NCI-H82 treated with DMSO at 0.1 percent for 48 hours (cell line): ENCODE measurements at regions not wholly inside any gene's neighbourhood (a gene's known extent, or its start where the extent isn't known, plus 50 kb on each side); places are given as distances from the start of the nearest gene placed in this dataset.

Experiments
- DNase-seq: peaks from one replicate; lab custom pipeline; 2025; ENCODE audit not compliant: unreplicated experiment; lab: John Stamatoyannopoulos, UW

DNA sequence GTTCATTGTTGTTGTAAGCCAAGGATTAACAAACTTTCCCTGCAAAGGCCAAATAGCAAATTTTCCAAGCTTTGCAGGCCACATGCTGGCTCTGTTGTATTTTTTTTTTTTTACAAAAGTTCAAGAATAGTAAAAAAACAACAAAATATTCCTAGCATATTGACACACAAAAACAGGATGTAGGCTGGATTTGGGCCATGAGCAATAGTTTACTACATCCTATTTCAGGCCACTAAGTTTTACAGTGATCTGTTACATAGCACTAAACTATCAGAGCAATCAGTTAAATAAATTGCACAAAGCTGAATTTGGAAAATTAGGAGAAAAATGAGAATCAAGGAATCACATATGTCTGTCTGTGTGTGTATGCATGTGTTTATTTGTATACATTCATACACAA is 491.8 kb upstream of the GHITM start:
- DNase-seq: no peak

DNA sequence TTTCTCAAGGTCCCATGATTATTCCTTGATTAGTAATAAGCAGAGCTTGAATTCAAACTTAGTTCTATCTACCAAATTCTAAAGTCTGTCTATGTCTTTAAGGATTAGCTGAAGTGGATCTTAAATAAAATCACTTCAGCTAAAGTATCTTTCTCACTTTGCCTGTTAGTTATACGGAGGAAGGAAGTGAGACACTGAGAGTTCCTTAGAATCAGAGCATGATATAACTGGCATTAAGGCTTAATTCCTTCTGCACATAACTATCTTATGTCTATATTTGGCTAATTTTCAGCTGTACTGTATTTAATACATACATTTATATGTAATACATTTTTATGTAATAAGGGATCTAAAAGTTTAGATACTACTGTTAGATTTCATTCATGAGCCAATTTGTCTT is 491.1 kb upstream of the GHITM start:
- no peak for DNase-seq

DNA sequence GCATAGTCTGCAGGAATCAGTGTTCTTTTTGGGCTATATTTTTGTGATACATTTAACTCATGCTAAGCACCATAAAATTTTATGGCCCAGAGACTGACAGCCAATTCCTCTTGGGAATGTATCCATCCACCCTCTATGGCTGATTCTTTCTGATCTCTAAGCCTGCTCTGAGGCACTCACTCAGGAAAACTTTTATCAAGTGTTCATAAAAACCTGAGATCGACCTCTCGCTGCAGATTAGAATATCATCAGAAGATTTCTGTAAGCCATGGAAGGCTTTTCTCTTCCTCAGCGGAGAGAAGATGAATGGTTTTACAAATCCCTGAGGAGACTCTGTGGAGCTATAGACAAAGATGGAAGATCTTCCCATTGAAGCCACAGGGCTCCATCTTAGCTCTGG is 489.8 kb upstream of the GHITM start:
- DNase-seq: no peak

DNA sequence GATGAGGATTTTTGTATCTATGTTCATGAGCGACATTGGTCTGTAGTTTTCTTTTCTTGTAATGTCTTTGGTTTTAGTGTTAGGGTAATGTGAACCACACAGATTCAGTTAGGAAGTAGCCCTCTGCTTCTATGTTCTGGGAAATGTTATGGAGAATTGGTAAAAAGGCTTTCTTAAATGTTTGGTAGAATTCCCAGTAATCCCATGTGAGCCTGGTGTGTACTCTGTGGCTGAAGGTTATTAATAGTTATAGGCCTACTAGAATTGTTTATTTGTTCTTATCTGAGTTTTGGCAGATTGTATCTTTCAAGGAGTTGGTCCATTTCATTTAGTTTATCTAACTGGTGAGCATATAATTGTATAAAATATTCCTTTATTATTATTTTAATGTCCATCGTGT is 484.6 kb upstream of the GHITM start:
- no peak for DNase-seq

DNA sequence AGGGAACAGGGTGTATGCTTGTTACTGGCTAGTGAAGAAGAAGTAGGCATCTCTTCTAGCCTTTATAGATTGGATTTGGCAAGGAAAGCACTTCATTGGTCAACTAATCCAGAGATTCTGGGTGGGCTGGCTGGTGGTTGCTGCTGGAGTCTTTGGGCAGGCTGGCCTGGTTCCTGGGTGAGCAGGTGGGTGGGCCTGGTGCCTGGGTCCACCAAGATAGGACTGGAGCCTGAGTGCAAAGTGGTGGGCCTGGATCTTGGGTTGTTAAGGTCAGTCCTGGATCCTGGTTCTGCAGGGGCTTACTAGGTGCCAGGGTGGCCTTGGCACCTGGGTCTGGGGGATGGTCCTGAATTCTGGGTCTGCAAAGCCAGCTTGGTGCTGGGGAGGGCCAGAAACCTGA is 482.4 kb upstream of the GHITM start:
- no peak for DNase-seq

DNA sequence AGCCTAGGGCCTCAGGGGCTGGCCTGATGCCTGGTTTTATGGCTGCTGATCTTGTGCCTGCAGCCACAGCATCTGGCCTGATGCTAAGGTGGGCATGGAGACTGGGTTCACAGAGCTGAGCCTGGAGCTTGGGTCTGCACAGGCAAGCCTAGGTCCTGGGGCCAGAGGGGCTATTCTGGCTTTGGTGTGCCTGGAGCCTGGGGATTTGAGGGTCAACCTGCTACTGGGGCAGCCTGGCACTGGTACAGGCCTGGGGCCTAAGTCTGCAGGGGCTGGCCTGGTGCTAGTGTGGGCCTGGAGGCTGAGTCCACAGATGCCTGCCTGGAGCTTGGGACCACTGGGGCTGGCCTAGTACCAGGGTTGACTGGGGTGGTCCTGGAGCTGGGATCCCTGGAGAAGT is 481.8 kb upstream of the GHITM start:
- no peak for DNase-seq

DNA sequence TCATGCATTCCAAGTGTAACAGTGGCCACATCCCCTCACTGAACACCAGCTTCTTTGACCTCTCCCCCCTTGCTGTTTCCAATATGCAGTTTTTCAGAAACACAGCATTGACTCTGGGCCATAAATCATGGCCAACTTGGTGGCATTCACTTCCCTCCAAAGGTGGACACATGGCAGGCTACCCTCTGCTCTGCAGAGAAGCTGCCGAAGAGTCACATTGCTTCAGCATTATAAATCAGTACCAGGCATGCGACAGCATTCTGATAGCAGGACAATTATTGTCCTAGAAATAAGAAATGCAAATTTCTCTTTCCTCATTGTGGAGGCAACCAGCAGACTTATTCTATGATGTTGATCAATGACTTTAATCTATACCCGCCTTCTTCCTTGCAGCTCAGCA is 475.4 kb upstream of the GHITM start:
- no peak for DNase-seq

DNA sequence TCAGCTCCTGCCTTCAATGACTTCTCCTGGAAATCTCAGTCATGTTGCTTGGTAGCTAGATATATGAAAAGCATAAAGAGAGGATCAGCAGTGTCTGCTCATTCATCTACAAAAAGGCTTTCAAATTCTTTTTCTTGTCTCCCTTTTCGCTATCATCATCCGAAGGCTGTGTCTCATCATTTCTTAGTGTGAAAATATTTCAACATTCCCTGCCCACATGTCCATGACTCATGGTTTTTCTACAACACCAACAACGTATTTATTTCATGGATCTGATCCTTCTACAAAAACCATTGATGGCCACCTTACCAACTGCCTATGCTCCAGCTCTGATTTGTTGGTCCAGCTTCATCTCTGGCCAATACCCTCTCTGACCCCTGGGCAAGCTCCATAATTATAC is 472.5 kb upstream of the GHITM start:
- no peak for DNase-seq

DNA sequence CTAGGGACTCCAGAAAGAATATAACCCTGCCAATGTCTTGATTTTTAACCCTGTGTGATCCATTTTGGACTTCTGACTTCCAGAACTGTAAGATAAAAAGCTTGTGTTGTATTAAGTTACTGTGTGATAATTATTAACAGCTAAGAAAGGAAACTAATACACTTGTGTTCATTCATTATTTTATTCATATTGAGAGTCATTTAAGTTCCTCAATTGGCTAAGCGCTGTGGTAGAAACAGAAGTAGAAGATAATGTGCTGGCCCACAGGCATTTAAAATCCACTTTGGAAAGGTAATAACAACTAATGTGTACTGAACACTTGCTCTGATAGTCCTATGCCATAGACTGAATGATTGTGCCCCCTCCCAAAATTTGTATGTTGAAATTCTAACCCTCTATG is 471.7 kb upstream of the GHITM start:
- no peak for DNase-seq

DNA sequence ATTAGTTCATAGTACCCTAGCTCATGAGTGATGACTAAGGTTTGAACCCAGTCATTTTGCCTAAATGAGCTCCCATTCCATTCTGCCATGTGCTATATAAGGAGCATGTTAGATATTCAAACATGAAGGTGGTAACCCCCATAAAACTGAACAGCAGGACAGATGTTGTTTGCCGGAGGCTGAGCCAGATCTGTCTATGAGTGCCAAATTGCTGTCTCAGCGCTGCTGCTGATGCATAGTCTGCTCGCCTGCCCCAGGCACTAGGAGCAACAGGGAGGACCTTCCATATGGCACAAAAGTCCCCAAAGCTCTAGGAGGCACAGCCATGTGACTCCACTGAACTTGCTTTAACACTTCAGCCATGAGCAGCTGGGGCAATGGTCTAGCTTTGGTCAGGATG is 466.0 kb upstream of the GHITM start:
- DNase-seq: no peak

DNA sequence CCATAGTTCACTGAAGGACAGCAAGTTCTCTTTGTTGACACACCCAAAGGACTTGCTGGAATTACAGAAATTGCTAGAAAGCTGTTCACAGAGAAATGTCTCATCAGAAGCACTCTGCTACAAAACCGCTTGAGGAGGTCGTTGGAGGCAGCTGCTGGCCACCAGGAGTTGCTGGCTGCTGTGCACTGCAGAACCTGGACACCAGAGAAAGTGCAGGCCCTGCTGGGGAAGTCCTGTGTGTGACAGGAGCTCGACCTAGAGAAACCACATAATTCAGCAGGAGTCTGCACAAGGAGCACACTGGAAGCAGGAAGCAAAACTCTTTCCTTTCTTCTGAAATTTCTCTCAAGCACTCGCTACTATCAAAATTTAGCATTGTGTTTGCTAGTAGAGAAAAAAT is 461.5 kb upstream of the GHITM start:
- DNase-seq: no peak

DNA sequence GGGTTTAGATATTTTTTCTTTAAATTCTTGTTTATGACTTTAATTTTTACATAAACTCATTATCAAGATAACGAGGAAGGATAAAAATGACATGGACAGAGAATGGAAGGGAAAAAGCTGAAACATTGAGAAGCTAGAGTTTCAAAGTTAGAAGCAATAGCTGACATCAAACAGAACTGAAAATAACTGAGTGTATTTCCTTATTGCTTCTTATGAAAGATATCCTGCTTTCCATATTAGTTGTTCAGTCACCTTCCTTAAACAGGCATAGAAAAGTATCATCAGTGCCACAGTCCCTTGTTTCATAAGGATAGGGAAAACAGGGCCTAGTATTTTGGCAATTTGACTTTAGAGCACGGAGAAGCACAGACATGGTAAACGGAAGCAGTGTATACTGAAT is 460.5 kb upstream of the GHITM start:
- DNase-seq: no peak

DNA sequence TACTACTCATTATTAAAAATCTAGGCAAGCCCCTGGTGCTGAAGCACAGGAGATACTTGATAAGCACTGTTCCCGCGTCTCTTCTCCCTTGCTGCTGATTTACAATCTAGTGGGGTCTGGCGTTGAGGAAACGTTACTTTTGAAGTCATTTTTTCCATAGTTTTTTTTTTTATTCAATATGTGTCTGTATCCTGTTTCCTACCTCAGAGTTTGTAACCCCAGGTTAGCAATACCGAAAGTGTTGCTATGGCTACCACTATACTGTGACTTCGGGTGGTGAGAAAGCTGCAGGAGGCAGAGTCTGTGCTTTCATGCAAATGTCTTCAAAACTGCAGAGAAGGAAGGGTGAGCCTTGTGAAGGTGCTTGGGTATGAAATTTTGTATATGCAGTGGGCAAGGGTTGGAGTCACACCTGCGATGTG is 458.8 kb upstream of the GHITM start:
- no peak for DNase-seq

DNA sequence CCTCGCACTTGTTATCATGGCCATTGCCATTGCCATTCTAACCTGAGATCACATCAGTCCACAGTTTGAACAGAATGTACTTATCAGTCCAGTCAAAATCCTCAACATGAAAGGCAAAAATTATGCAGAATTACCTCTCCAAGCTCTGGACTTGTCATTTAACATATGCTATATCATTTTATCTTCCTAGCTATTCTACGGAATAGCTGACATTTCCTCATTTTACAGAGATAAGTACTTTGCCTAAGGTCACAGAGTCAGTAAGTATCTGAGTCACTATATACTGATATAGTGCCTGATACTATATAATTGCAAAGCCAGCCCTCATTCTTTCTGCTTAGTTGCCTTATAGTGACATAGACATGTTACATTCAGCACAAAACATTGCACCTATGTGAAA is 456.9 kb upstream of the GHITM start:
- DNase-seq: no peak

DNA sequence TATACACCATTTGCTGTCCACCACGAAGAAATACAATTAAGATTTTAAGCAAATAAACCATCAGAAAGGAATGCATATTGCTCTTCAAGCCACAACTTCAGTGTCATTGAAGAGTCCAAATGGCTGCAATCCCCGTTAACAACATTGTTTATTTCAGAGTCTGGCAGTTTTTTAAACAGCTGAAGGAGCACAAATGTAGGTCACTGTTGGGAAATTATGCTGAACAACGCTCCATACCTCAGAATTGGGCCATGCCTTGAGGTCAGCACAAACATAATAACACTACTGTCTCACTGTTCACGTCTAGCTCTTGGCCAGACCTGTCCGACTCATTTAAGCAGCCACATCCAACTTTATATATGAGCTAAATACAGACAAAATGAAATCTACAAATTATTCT is 453.9 kb upstream of the GHITM start:
- DNase-seq: no peak

DNA sequence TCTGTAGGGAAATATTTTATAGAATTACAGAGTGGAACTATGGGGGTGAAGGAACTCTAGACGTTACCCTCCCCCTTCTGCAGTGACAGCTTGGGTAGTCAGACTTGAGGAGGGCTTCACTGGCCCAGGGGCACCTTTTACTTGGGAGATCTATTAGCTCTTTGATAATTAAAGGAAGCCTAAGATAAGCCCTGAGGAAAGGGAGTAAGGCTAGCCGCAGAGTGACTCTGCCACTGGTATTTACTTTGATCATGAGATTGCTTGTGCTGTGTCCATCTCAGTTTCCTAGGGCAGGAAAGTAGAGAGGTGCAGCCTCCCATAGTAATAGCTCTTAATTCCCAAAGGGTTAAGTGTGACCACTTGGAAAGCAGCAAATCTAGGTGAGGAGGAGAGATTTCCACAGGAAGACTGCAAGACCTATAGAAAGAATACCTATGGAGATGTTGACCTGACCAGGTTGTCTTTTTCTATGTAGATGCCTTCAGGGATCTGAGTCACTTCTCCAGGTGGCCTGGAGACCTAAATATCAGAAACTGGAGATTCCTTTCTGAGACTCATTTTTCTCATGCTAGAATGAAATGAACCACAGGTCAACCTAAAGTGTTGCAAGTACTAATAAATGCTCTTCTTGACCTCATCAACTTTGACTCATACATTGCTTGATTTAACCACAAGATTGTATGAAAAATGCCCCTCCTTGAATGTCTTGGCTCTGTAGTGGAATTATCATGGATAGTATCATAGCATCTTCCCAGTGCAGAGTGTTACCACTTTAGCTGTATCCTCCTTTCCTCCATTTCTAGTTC is 447.3 kb upstream of the GHITM start:
- DNase-seq: no peak

DNA sequence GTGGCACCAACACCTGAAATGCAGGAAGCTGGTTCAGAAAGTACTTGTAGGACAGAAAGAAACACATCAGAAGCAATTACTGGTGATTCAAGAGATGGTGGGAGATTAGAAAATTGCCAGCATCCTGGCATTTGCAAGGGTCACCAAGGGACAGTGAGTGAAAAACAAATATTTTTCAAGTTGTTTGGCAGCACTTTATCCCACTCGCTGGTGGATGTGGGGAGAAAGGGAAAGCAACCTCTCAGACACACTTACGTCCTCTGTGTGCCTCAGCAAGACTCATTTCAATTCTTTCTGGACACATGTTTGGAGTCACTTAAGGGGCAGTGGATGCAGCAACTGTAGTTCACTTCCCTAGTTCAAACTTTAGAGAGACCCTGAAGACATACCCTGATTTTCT is 440.4 kb upstream of the GHITM start:
- no peak for DNase-seq

DNA sequence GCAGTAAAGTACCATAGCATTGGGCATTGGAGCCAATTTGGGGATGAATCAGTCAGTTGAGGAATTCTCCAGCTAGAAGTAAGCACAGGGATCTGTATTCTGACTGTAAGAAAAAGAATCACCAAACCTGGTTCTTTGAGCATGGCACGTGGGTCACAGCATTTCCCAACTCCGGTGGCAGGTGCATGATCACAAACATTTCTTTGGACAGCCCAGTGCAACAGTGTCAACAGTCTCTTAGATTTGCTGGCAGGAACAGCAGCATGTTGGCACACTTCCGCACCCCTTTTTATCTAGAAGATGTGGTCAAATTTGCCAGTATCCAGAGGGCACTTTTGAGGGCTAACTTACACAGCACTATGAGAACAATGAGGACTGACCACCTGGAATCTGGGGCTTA is 437.5 kb upstream of the GHITM start:
- no peak for DNase-seq

DNA sequence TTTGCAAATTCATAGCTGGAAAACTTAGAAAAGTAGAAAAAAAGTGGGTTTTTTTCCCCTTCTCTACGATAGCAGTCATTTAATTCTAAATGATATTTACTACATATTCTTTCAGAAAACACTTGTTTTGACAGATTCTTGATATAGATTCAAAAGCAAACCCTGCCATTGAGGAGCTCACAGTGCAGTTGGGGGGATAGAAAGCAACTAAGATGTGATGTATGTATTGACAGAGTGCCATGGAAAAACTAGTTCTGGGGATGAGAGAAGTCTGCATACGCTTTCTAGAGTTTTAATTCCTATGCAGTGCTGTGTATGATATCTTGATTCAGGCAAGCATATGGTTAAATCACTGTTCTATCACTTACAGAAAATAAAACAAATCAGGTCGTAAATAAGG is 436.6 kb upstream of the GHITM start:
- DNase-seq: no peak

DNA sequence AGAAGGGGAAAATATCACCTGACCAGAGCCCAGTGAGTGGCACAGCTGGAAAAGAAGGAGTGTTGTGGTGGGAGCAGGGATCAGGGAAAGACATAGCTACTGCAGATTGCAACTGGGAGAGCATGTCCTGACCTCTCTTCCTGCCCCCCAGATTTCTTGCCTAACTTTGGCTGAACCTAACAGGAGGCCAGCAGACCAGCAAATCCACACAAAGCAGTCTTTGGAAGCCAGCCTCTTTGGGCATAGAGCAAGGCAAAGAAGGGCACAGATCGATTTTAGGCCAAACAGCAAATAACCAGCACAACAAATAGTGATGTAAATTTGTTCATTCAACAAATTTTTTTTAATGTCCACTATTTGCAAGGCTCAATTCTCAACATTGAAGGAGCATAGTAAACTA is 433.2 kb upstream of the GHITM start:
- DNase-seq: no peak

DNA sequence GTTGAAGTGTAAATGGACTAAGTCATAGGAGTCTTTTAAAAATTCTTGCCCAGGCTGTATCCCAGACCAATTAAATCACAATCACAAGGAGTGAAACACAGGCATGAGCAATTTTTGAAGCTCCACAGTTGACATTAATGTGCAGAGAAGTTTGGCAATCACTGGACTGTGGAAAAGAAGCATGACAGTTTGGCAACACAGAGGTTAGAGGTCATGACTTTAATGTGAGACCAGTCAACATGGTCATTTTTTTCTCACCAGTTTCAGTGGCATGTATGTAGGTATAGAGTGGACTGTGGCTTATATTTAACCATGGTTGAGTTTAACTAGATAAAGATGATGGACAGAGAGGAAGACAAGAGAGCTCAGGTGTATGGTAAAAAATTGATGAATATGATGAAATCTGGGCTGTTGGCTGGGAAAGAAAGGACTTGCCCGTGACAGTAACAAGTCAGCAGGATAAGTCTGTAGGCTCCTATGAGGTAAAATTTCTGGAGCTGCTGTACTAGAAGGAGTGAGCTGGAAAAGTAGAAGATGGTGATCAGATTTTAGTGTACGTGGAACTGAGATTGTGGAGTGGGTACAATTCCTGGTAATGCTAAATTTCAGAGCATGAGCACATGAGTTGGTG is 432.2 kb upstream of the GHITM start:
- DNase-seq: no peak

DNA sequence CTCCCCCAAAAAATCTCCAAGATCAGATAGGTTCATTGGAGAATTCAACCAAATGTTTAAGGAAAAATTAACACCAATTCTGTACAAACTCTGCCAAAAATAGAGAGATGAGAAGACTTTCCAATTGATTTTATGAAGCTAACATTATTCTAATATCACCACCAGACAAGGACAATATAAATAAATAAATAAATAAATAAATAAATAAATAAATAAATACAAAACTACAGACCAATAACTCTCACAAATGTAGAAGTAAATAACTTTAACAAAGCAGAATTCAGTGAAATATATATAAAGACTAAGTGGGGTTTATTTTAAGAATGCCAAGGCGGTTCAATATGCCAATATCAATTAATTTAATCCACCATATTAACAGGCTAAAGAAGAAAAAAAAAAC is 425.9 kb upstream of the GHITM start:
- no peak for DNase-seq

DNA sequence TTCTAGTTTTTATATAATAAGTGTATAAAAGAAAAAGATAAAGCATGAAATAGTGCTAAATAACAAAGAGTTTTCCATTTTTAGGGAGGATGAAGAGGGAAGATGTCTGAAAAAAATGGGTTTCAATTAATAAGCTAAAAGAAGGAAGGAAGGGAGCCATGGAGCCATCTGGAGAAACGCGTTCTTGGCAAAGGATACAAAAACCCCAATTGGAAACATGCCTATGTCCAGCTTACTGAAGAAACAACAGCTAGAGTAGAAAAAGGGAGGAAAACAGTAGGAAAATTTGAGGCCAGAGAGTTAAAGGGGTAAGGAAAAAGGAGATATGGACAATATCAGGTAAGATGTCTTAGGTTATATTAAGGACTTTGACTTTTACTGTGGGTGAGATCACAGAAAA is 416.2 kb upstream of the GHITM start:
- DNase-seq: no peak
